ENCODE measurements at regions not wholly inside any gene's neighbourhood (a gene's known extent, or its start where the extent isn't known, plus 50 kb on each side); places are given as distances from the start of the nearest gene placed in this dataset.

DNA sequence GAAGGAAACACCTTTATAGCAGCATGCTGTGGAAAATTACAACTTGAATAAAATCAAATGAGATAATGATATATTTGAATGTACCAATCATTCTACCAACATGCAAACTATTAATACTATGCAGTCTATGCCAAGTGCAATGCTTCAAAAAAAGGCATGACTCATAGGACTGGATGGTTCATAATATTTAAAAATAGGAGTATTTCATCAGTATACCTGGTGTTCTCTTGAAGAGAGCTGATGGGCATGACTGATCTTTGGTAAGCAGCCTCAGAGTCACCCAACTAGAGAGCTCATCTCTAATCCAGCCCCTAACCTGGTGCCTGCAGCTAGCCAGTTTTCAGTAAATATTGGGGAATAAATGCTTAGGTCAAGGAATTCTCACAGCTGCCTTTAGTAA is 434.7 kb upstream of the ARRDC4 start:
- DNase-seq, result no peak

DNA sequence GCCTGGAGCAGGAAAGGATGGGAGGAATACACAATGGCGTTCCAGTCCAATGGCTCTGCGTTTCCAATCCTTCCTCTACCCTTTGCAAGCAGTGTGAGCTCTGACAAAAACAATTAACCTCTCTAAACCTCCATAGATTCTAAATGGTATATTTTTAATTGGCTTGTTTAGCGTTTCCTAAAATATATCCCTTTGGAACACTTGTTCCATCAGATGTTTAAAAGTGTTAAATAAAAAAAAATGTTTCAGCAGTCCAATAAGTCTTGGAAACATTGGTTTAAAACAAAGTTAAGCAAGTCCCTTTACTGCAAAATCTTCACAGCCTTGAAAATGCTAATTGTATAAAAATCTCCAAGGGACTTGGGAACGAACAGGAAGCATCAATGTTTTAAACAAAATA is 432.3 kb upstream of the ARRDC4 start:
- DNase-seq, result no peak

DNA sequence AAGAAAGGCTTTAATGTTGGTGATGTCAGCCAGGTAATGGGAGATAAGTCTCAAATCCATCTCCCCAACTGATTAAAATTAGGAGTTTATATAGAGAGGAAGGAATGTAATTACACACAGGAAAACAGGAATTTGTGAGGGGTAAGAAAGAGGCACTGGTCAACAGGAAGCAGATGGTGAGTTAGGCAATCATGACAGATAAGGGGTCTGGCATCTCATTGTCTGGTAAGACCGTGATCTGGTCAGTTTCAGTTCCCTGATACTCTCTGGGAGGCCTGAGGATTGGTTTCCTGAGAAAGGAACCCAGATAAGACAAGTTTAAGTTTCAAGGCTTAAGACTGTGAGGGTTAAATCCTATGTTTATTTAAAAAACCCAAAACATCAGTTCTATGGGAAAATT is 414.7 kb upstream of the ARRDC4 start:
- no peak for DNase-seq

- no peak for DNase-seq
Observed at GRCh38 chr15:97547381-97547780, 413.1 kb upstream of the ARRDC4 start.

DNA sequence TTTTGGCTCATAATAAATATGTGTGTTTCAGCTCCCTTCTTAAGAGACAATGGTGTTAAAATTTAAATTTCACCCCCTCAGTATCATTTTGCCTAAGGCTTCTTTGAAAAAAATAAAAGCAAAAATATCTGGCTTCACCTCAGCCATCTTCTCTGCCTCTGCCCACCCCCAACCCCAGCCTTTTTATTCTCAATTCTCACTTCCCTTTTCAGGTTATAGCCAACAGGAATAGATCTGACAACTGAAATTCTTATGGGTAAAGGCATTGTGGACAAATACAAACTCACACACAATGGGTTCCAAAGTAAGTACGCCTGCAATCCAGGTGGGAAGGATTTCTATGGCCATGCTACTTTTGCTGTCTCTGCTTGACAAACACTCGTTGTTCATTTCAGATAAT is 399.0 kb upstream of the ARRDC4 start:
- DNase-seq, result no peak

GRCh38 chr15:97563516-97563915 is 397.0 kb upstream of the ARRDC4 start:
- no peak for DNase-seq

- DNase-seq, result no peak
Observed at GRCh38 chr15:97566961-97567360, 393.5 kb upstream of the ARRDC4 start.

DNA sequence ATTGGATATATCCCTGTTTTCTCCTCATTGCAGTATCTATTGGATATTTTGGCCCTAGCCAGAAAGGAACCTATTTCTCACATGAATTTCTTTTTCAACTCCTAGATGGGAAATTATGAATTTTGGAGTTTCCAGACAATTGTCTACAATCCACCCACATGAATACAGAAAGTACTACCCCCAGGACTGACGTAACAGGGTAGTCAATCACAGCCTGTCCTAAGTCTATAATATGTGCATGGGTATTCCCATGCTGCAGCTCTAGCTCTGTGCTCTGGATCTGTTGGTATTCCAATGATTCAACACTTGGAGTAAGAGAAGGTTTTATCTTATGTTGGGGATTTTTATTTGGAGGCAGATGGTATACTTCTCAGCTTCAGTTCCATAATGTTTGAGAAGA is 393.1 kb upstream of the ARRDC4 start:
- no peak for DNase-seq

- no peak for DNase-seq
Observed at GRCh38 chr15:97576929-97577645, 383.4 kb upstream of the ARRDC4 start.

GRCh38 chr15:97585408-97585807 is 375.1 kb upstream of the ARRDC4 start:
- no peak for DNase-seq

DNA sequence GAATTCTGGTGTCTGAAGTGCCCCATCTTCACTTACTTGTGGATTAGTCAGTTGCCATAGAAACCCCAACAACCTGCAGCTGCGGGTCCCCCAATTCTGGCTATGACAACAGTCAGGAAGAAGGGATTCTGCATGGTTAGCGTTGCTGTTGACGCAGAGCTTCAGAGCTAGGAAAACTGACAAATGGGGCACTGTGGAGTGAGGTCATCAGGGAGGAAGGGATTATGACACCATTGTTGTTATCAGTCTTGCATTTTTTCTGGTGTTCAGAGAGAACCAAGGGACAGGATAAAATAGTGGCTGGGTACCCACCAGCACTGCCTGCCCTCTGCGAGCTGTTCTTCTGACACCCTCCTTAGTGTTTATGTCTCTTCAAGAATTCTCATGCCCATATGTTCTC is 367.7 kb upstream of the ARRDC4 start:
- DNase-seq, result no peak

DNA sequence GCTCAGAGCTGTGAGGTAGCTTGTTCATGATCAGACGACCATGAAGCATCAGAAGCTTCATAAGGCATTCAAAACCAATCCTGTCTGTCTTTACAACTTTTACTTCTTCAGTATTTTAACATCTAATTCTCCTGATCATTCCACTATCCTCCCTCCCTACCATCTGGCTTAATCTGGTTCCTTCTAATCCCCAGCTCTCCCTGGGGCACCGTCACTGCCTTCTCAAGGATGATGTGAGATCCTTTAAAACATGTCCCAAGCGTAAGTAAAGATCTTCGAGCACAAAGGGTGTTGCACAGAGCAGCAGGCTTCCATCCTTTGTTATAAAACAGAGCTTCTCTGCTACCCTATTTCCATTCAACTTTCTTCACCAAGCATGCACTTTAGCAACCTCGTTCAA is 362.7 kb upstream of the ARRDC4 start:
- DNase-seq, result no peak

DNA sequence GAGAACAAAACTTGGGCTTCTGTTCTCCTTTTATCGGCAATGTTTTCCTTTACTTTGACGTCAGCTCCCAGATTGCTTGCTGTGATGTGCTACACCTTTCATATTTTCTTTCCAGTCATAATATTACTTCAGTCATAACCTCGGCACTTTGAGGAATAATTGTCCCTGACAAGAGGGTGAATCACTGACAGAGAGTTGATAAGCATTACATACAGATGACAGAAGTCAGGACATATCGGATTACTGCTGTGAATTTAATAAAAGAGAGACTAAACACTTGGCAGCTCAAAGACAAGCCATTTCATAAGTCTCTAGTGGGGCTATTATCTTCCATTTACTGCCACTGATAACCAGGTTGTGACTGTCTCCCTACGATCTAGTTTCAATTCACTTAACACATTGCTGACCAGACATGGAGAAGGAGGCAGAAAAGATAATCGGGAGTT is 362.1 kb upstream of the ARRDC4 start:
- no peak for DNase-seq

- no peak for DNase-seq
Observed at GRCh38 chr15:97600190-97600589, 360.3 kb upstream of the ARRDC4 start.

DNA sequence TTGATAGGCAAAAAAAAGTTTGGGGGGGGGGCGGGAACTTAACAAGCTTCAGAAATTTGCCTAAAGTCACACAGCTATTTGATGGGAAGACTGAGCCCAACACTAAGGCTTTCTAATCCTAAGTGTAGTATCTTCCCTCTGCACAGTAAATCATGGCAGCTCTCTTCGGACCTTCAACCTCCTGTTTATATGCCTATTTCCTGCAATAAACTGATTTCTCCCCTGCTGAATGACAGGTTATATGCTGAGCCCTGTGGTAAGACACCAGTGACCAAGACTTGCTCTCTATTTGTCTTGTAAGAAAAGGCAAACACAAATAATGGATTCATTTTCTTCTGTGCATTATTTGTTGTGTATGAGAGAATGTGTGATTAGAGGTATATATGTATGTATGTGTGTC is 355.8 kb upstream of the ARRDC4 start:
- DNase-seq, result no peak

- no peak for DNase-seq
Observed at GRCh38 chr15:97615114-97615513, 345.4 kb upstream of the ARRDC4 start.

GRCh38 chr15:97623091-97623661 is 337.3 kb upstream of the ARRDC4 start:
- DNase-seq, result no peak

DNA sequence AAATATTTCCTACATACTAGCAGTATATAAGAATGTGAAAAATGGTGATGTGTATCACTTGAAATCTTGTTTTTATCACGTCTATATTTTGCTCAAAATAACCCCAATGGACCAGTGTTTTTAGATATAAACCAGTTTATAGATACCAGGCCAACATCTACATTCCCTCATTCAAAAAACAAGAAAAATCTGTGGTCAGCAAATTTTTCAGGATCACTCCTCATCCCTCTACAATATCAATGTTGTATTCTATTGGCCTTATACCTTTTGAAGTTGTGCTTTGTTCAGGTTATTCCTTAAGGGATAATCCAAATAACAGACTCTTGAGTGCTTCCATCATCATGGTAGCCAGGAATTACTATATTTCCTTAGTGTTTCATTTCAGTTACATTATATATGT is 332.9 kb upstream of the ARRDC4 start:
- DNase-seq, result no peak

DNA sequence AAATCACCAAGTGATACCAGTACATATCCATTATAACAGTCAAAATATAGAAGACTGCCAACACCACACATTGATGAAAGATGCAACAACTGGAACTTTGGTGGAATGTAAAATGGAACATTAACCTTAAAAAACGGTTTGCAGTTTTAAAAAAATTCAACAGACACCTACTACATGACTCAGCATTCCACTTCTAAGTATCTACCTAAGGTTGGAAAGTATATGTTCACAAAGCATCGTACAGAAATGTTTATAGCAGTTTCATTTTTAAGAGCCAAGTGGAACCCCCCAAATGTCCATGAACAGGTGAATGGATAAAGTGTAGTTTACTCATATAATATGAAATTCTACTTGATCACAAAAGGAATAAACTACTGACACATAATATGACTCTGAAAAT is 314.7 kb upstream of the ARRDC4 start:
- DNase-seq, result no peak

DNA sequence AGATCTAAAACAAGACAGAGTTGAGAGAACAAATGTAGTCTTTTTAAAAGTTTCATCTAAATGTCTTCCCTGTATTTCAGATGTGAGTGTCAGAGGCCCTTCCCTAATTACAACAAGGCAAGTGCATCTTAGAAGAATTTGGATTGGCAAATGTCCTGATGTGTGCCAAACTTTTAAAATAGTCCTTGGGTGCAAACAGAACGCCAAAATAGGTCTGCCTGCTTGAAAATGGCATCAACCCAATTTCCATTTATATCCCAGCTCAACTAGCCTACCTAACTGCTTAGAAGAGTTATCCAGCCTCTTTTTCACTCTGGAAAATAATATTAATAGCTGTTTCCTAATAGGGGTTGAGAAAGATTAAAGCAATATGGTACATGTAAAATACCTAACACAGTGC is 311.8 kb upstream of the ARRDC4 start:
- DNase-seq, result no peak

GRCh38 chr15:97652041-97652440 is 308.5 kb upstream of the ARRDC4 start:
- no peak for DNase-seq

DNA sequence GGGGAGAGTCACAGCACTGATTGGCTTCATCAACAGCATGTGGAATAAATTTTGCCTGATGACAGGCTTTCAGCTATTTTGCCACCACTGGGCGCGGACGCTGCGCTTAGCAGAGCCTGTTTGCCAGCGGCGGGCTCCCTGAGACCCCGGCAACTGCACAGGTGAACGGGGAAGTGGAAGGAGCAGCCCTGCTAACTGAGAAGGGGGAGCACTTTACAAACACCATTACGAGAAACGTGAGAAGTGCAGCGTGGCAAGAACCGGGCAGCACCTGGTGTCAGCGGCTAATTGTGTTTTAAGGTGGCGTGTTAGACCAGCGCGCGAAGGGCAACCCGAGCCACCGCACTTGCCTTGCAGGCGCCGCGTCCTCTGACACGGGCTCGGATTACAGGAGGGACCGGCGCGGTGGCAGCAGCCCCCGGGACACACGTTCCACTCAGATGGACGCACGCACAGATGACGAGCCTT is 307.8 kb upstream of the ARRDC4 start:
- DNase-seq, result no peak

DNA sequence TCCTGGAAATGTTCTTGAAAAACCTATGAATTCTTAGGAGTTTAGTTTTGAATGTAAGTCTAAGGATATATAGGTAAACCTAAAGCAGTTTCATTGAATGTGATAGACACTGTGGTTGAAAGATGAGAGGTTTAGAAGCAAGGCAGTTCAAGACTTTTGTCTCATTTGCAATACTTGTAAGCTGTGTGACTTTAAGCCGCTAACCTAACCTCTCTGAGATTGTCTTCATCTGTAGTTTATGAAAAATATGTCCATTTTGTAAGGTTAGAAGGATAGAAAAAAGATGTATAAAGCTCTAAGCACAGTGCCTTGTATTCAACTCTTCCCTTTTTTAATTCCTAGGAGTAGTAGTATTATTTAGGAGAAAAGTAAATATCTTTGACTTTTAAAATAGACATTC is 306.6 kb upstream of the ARRDC4 start:
- DNase-seq, result no peak

GRCh38 chr15:97654481-97655076 is 305.9 kb upstream of the ARRDC4 start:
- DNase-seq, result no peak

DNA sequence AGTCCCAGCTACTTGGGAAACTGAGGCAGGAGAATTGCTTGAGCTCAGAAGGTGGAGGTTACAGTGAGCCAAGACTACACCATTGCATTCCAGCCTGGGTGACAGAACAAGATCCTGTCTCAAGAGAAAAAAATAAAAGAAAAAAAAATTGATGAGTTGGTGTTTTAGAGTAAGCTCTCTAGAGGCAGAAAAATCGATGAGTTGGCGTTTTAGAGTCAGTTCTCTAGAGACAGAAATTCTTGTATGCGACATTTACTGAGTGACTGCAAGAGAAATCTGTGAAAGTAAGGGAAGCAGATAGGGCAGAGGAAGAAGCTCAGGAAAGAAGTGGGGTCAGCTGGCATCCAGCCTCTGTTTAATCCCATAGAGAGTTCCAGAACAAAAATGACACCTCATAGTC is 298.7 kb upstream of the ARRDC4 start:
- DNase-seq, result no peak

All from activated gamma-delta T cell treated with Interleukin-2 at 50 U/mL for 16 hours (primary cell).